MV-4-11 (cell line): ENCODE measurements at regions not wholly inside any gene's neighbourhood (a gene's known extent, or its start where the extent isn't known, plus 50 kb on each side); places are given as distances from the start of the nearest gene placed in this dataset.
"Not testable (repeated sequence)": the region's sequence is repeated elsewhere in the genome, so short reads cannot be mapped to it uniquely, and the experiment has no call there.

Experiments
- DNase-seq: peaks from one replicate; lab custom pipeline; 2025; lab: John Stamatoyannopoulos, UW

DNA sequence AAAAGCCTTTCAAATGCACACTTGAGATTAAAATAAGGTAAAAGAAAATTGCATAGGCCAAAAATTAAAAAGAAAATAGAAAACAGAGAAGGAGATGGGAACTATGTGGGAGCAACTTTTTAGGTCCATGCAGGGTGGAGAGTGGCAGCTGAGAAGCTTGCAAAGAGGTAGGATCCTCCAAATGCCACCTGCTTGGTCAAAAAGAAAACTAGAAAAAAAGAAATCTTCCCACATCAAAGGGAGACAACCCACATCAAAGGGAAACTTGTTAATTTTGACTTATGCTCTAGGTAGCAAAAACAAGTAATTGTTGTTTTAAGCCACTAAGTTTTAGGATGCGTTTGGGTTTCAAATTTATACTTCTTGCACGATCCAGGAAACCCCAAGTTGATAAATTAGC, 342.9 kb downstream of the IL20RB start:
- no peak for DNase-seq

DNA sequence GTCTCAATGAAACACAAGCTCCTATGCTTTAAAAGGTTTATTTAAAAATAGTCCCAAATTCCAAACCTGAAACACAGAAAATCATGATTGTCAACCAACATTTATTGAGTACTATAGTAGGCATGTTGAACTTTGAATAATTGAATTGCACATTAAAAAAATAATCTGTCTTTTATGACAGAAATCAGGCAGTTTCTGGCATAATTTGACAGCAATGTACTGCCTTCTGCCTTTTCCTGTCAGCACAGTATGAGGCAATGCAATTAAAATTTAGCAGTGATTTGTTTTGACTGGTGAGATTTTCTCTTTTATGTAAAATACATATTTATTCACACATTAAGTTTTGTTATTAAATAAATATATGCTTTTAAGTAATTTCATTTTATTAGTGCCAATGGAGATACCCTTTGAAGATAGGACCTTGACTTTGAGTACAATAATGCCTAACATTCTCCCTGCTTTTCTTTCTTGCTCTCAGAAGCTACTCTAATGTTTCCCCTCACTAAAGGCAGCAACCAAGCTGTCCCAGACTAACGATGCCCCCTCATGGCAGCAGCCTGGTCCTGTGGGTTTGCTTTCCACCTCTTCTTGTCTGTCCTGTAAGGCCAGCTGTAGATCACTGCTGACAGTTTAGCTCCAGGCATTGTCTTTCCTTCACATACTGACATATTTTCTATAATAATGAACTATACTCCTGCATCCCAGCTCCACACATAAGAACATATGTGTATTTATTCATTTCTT, 346.7 kb downstream of the IL20RB start:
- DNase-seq: no peak

DNA sequence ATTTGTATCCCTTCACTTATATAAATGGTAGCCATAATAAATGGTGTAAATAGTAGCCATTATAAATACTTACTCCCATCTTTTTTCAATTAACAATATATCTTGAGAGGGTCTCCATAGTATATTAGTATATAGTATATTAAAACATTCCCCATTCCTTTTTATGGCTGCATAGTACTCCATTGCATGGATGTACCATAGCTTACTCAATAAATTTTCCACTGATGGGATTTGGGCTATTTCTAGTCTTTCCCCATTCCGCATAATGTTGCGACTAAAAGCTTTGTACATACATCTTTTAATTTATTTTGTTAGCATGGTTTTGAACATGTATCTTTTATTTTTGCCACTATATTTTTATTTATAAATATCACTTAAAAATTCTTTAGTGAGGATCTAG, 366.3 kb downstream of the IL20RB start:
- DNase-seq: no peak

DNA sequence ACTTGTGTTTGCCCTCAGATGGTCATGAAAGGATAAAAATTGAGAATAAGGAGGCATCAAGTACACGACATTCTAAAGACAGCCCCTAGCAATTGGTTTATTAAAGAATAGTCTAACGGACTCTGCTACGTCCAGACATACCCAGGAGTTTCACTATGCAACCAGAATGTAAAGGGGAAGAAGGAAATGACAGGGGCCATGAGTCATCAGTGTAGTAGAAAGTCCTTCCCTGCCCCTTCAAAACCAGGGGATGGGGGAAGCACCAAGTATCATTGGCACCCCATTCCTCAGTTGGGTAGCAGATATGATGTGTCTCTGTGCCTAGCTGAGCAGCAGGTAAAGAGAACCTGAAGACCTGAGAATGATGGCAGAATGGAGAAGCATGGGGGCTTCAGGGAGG, 367.4 kb downstream of the IL20RB start:
- DNase-seq: no peak

DNA sequence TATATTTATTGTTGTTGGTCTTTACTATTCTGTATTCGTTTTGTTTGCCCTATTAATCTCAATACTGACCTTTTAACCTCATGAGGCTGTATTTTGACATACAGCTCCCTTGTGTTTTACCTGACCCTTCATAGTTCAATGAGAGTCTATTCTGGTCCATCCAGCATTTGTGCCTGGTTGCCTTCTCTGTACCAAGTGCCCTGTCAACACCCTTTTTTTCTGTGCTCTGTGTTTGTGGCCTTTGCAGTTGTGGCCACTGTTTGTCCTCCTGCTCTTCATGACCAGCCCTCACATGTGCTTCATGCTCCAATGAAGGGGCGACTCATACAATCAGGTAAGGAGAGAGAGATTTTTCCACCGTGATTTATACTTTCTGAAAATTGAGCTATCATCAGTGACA, 368.2 kb downstream of the IL20RB start:
- no peak for DNase-seq

DNA sequence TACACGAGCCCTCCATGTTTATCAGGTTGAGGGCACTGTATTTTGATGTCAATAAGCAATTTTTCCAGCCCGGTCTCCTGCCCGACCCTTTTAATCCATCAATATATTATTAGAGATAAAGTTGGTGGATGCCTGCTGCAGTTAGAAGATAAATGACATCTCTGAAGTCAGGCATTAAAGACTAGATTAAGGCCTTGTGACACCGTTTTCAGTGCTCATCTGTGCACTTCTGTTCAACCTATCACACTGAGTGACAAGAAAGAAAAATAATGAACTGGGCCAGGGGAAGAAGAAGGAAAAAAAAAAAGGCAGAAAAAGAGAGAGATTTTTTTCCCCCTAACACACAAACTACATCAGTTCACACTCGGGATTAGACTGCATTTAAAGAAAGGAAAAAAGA, 371.8 kb downstream of the IL20RB start:
- no peak for DNase-seq

DNA sequence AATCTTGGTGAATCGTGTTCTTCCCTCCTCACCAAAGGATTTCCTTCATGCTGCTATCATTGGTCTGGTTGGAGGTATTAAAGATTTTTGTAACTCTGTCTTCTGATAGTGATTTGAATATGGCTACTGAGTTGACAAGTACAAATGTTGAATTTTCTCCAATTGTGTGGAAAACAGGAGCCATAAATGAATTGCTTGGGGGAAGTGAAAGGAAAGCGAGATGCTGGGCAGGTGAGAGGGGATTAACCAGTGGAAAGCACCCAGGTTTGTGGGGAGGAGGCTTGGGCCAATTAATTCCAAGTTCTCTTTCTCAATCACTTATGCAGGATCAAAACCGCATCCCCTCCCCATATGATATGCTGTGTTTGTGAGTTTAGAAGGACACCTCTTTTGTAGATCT, 372.5 kb downstream of the IL20RB start:
- DNase-seq: no peak

DNA sequence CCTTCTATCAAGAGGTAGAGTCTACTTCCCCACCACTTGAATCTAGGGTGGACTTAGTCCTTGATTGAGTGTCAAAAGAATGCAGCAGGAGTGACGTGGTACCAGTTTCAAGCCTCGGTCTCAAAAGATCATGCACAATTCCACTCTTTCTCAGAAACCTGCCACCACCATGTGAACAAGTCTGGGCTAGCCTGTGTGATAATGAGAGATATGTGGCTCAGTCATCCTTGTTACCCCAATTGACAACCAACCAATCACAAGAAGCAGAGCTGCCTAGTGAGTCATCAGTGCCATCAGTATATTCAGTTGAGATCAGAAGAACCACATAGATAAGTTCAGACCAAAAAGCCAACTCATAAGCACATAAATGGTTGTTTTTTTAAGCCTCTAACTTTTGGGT, 374.5 kb downstream of the IL20RB start:
- DNase-seq: no peak

DNA sequence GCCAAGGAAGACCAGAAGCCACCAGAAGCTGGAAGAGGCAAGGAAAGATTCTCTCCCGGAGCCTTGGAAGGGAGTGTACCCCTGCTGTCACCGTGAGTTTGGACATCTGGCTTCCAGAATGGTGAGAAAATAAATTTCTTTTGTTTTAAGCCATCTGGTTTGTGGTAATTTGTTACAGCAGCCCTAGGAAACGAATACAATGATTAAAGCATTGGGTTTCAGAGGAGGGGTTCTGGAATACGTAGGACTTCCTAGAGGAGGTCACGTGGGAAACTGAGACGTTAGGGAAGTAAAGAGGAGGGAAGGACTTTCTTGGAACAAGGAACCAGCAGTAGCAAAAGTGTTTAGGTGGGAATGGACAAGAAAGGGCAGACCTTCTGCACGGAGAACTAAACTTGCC, 377.7 kb downstream of the IL20RB start:
- no peak for DNase-seq

DNA sequence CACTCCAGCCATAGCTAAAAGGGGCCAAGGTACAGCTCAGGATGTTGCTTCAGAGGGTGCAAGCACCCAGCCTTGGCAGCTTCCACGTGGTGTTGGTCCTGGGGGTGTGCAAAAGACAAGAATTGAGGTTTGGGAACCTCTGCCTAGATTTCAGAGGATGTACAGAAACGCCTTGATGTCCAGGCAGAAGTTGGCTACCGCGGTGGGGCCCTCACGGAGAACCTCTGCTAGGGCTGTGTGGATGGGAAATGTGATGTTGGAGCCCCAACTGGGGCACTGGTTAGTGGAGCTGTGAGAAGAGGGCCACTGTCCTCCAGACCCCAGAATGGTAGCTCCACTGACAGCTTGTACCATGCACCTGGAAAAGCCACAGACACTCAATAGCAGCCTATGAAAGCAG, 380.6 kb downstream of the IL20RB start:
- not testable (repeated sequence) for DNase-seq

DNA sequence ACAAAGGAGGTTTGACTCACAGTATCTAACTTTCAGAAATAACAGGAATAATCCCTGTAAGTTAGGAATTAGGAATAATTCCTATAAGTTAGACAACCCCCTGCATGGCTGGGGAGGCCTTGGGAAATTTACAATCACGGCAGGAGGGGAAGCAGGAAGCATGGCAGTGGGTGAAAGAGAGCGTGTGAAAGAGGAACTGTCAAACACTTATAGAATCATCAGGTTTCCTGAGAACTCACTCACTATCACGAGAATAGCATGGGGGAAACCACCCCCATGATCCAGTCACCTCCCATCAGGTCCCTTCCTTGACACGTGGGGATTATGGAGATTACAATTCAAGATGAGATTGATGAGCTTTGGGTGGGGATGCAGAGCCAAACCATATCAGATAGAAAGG, 385.5 kb downstream of the IL20RB start:
- no peak for DNase-seq

DNA sequence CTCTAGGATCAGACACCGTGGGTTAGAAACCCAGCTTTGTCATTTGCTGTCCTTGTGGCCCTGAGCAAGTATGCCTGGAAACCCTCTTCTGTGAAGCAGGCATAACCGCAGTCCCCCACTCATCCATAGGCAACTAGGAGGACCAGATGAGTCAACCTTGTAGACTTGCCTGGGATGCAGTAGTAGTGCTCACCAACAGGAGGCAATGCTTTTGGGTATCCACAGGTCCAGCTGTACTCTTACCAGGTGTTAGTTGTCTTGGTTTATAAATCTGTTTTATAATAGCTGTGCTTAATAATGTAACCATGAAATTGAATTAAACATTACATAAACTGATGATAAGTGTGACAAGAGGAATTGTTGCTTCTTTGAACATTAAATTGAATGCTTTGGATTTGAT, 389.3 kb downstream of the IL20RB start:
- DNase-seq: no peak

DNA sequence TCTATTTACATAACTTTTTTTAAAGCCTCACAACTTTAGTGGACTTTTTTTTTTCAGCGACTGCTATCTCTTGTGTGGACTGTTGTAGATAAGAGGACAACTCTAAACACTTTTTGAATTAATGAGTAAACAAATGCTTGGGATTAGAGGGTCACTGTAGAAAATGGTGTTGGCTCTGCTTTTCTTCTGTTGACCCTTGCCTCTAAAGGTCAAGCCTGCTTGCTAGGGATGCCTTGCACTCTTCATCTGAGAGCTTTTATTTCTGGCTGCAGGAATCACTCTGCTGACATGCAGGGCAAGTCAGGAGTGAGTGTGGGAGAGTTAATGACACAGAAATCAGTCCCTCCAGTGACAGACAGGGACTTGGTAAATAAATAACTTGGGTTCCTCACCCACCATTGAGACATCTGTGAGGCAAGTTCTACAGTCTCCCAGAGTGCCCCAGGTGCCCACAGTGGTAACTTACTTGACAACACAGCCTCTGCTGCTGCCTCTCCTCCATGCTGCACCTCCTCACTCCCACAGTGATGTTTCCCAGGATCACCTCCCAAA, 390.1 kb downstream of the IL20RB start:
- no peak for DNase-seq

DNA sequence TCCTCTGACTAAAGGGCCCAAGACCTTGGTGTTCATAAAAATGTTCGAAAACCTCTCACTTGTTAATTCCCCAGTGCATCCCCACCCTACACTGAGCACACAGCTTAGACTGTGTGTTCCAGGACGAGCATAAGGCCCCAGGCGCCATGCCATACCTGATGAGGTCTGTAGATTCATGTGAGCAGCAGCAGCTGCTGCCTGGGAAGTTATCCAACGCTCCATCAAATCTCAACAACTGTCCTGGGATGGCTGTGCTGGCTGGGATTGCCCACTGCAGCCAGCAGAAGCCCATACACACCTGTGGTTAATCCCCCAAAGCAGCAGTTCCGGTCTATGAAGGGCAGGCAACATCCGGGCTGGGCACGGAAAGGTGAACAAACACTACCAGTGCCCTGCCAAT, 391.2 kb downstream of the IL20RB start:
- no peak for DNase-seq

DNA sequence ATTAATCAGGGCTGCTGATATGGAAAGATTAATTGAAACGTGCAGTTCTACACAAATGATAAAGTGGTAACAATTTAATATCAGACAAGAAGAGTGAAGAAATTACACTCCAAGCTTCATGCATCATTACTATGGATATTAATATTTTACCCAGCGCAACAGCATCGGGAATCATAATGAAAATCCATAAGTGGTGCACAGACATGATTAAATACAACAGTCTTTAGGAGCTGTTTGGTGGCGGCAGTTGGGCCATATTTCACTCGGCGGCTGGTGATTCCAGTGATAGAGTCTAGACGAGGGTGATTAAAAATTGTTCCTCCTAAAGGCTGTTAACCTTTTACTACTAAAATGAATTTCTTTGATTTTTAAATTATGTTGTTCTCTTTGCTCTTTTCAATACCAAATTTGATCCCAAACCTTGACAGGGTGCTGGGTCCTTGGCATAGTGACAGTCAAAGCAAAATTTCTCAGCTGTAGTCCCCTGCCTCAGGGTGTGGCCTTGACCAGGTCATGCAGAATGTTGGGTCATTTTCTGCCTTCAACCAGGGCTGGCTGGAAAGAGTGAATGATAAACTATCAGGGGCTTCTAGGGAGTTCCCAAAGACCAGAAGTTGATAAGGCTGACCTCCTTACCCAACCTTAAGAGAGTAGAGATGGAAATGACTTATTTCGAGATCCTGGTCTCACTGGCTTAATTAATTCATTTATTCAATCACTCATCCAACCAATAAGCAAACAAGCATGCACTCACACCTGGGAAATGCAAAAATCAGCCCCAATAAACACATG, 392.0 kb downstream of the IL20RB start:
- no peak for DNase-seq

DNA sequence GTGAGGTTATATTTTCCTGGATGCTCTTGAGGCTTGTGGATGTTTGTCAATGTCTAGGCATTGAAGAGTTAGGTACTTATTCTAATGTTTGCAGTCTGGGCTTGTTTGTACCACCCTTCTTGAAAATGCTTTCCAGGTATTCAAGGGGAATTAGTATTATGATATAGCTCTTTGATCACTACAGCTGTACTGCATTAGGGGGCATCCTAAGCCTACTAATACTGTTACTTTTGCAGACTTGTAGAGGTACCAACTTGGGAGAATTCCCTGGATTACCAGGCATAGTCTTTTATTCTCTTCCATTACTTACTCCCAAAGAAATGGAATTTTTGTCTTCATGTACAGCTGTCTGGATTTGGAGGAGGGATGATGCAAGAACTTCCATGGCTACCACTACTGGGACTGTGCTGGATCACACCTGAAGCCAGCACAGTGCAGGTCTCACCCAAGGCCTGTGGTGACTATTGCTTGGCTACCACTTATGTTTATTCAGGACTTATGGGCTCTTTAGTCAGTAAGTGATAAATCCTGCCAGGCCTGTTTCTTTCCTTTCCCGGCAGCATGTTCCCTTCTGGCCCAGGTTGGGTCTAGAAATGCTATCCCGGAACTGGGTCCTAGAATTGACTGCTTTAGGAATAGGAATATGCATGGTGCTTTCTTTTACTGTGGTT, 402.9 kb downstream of the IL20RB start:
- no peak for DNase-seq

DNA sequence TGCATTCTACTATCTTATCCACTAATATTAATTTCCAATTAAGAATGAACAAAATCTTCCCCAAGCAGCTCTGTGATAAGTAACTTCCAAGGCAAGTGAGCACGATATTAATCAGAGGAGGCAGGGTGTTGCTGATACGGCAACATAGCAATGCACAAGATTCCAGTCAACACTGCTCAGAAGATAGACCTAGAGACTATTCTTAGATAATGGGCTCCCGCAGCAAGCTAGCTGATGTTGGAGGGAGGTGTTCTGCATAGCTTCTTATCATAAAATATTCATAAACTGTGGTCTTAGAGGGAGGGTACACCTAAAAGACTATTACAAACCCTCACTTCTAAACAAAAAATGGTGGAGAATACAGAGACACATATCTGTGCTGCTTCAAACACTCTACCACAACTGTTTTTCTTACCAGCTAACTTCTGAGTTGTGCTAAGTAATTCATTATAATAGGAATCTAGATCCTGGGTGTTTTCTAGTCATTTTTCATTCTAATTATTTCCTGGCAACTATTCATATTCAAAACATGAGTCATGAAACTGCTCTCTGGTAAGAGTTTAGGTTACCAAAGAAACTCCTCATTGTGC, 382.0 kb upstream of the SOX14 start:
- no peak for DNase-seq

DNA sequence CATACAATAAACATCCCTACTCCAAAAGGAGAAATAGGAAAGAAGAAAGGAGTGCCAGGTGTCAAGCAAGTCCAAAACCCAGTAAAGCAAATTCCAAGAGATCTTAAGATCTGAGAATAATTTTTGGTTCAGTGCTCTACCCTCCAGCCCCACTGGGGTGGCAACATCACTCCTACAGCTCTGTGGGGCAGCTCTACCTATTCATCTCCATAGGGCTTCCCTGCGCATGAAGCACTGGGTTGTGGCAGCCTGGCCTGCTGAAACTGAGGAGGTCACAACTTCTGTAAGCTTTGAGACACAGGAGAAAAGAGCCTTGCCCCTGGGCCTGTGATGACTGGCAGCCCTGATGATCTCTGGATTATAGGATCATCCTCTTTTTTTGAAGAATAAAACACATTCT, 378.2 kb upstream of the SOX14 start:
- no peak for DNase-seq

DNA sequence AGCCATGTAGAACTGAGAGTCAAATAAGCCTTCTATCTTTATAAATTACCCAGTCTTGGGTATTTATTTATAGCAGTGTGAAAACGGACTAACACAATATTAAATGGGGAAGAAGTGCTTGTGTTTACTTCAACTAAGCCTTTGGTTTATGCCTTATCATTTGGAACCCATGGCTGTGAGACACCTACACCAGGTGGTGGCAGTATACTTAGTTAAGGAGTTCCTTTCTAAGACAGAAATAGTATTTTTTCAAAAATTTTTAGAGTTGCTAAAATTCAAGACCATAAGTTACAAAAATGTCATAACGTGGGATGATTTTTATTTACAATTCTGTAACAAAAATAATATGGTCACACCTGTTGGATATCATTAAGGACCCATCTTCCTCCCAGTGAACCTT, 354.5 kb upstream of the SOX14 start:
- no peak for DNase-seq

DNA sequence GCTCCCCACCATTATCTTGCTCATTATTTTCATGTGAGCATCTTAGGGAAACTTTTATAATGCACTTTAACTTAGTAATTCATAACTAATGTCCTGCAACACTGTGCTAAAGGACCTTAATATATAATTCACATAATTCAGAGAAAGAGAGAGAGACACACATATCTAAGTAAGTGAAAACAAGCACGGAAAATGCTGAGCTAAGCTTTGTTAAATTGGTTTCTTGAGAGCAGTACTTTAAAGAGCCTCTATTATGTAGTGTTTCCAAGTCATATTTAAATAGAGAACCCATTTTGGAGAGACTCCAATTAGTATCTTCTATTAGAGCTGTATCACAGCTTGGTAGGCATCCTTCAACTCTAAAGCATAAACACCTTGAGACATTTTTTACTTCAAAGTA, 354.1 kb upstream of the SOX14 start:
- no peak for DNase-seq

DNA sequence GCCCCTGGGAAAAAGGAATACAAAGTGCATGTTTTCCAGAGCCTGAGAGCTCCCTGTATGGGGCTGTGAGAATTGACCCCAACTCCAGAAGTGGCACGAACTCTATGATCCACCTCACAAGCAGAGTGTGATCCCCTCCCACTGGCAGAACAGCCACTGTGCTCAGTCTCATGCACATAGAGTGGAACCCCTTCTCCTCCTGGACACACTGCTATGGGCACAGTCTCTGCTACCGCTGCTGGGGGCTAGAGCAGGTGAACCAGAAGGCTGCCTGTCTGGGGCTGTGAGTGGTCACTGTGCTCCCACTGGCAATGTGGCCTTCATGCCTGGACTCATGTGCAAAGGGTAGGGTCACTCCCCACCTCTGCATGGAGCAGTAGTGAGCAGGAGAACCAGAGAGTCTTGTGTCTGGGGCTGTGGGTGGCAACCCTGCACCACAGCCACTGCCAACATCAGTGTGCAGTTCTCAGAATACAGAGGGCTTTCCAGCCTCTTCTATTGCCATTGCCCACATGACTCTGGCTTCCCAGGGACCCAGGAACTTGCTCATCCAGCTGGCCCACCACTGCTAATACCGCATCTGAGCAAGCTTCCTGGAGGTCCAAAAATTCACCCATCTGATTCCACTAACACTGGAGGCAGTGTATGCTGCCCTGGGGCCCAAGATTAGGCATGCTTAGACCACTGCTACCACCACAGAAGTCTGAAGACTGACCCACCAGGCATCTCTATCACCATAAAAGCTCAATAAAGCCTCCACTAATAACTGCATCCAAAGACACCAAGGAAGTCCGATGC, 343.7 kb upstream of the SOX14 start:
- no peak for DNase-seq

DNA sequence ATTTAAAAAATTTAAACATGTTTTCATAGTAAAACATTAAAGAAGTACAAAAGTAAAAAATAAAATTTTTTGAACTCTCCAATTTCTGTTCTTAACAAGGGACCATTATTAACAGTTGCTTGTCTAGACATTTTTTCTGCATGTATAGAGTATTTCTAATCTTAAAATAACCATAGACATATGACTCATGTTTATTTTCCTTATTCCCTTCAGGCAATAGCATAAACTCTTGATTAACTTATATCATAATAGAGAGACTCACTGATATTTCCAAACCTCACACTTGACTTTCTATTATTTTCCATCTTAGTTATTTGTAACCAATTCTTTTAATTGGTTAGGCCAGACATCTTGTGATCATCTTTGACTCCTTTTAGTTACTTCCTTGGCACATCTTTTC, 325.6 kb upstream of the SOX14 start:
- no peak for DNase-seq
